LNCAP (cell line): ENCODE measurements at regions not wholly inside any gene's neighbourhood (a gene's known extent, or its start where the extent isn't known, plus 50 kb on each side); places are given as distances from the start of the nearest gene placed in this dataset.

Experiments used
- TF ChIP-seq, protein P1 (sequence below): fragments of 450-650 bp; IDR thresholded peaks from 2 replicates; pipeline ENCODE4 v1.5.1; 2017; ENCODE audit warnings: mild to moderate bottlenecking

DNA sequence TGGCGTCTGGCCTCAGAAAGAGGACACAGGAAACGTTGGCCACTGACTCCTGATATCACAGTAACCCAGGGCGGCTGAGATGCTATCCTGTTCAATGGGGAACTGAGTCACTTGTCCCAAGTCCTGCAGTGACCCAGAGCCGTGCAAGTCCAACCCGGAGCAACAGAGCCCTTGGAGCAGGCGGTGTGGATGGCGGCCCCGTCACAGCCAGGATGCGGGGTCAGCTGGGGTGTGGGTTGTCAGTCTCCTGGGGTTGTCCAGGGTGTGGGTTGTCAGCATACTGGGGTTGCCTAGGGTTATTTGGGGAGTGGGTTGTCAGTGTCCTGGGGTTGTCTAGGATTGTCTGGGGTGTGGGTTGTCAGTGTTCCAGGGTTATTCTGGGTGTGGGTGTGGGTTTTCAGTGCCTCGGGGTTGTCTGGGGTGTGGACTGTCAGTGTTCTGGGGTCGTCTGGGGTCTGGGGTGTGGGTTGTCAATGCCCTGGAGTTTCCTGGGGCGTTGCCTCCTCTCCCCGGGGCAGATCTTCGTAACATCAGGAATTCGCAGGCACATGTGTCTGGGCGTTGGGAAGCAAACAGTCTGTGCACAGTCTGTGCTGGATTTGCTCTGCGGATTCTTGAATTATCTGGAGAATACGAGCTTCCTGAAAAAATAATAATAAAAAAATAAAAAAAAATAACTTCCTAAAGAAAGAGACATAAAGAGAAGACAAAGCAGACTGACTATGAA, 257.5 kb downstream of the PARP8 start:
- TF ChIP-seq, protein P1, sequence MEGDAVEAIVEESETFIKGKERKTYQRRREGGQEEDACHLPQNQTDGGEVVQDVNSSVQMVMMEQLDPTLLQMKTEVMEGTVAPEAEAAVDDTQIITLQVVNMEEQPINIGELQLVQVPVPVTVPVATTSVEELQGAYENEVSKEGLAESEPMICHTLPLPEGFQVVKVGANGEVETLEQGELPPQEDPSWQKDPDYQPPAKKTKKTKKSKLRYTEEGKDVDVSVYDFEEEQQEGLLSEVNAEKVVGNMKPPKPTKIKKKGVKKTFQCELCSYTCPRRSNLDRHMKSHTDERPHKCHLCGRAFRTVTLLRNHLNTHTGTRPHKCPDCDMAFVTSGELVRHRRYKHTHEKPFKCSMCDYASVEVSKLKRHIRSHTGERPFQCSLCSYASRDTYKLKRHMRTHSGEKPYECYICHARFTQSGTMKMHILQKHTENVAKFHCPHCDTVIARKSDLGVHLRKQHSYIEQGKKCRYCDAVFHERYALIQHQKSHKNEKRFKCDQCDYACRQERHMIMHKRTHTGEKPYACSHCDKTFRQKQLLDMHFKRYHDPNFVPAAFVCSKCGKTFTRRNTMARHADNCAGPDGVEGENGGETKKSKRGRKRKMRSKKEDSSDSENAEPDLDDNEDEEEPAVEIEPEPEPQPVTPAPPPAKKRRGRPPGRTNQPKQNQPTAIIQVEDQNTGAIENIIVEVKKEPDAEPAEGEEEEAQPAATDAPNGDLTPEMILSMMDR: no peak

DNA sequence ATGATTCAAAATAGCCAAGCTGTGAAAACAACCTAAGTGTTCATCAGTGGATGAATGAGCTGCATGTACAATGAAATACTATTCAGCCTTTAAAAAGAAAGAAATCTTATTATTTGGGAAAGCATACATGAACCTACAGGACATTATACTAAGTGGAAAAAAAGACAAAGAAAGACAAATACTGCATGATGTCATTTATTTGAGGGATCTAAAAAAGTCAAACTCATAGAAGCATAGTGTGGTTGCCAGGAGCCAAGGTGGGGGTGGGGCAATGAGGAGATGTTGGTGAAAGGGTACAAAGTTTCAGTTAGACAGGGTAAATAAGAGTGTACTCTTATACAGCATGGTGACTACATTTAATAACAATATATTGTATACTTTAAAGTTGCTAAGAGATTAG, 261.5 kb downstream of the PARP8 start:
- TF ChIP-seq, protein P1: no peak

DNA sequence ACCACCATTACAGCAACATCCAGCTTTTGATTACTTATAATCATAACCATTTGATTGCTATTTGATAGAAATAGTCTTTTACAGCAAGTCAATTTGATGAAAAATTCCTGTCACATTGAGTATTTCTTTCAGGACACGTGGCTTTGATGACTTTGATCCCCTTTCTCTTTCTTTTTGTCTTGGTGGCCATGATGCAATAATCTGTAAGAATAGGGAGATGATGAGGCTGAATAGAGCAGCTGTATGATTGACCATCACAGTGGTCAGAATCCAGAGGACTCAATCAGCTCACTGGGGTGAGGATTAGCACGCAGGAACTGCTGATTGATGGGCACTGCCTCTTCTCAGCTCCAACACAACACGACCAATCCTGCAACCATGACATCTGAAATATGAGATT, 262.7 kb downstream of the PARP8 start:
- TF ChIP-seq, protein P1: no peak

DNA sequence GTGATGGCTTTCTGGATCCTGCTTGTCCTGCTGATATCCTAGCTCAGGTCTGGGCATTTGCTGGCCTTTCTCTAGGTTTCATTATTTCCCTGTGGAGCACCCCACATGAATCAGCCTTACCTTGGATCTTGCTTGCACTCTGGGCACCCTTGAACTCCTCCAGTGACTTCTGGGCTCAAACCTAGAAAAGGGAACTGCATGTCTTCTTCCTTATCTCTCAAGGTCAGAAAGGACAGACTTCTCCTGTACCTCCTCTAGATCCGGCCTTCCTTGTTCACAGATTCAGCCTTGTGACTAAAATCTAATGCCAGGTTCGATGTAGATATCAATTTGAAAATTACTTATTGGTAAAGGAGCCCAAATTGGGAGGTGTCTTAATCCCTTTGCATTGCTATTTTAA, 267.9 kb downstream of the PARP8 start:
- TF ChIP-seq, protein P1: no peak

DNA sequence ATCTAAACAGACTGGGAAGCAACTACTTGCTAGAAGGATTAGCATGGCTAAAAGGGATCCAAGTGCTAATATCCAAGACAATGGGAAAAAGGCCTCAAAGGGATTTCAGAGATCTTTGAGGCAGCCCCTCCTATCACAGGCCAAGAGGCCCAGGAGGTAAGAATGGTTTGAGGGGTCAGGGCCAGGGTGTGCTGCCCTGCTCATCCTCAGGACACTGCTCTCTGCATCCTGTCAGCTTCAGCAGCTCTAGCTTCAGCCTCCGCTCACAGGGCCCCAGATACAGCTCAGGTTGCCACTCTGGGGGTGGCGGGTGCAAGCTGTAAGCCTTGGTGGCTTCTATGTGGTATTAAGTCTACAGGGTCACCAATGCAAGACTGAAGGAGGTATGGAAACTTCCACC, 278.7 kb downstream of the PARP8 start:
- TF ChIP-seq, protein P1: no peak

DNA sequence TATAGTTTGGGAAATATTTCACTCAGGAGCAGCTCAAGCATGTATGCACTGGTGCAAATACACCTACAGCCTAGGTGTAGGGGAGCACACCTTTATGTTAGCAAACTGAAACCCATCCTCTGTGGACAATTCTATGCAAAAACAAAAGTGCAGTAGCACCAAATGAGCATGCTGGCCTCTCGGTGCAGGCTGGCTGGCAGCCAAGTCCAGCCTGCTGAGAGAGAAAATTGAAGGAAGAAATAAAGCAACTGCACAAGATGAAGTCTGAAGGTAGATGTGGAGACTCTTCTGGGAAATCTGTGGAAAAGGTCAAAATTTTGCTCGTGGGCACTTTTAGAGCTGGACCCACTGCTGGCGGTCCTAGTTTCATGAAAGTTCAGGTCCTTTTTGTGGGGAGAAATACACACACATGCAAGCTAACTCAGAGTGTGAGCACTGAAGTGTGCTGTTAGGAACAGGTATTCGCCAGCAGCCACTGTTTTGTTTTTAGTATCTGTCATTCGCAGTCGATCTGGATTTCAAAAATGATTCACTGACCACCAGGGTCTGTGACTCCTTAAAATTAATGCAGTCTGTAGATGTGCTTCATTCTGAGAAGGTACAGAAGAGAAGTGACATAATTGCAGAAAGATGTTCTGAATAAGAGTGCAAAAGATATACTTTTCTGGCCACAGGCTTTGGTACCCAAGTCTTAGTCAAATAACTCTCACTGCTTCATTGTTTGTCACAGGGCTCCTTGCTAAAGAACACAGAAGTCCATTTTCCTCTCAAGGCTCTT, 281.7 kb downstream of the PARP8 start:
- TF ChIP-seq, protein P1: no peak

DNA sequence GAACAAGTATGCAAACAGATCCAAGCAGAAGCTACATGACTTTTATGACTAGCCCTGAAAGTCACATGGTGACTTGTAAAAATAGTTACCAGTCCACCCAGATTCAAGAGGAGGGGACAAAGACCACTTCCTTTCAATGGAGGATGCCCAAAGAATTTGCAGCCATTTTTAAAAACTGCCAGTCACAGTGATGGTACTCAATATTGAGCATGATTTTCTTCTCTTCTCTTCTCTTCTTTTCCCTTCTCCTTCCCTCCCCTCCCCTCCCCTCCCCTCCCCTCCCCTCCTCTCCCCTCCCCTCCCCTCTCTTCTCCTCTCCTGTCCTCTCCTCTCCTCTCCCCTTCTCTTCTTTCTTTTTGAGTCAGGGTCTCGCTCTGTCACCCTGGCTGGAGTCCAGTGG, 286.9 kb downstream of the PARP8 start:
- TF ChIP-seq, protein P1: no peak
